ENCODE measurements at regions not wholly inside any gene's neighbourhood (a gene's known extent, or its start where the extent isn't known, plus 50 kb on each side); places are given as distances from the start of the nearest gene placed in this dataset.

- POLR2A ChIA-PET: no interaction called here
Measured at GRCh38 chr2:142200062-142200461, 69.2 kb upstream of the LRP1B start.

GRCh38 chr2:142199073-142199472 lies 68.3 kb upstream of the LRP1B start:
- Histone ChIP-seq H3K4me2 (ENCODE audit: insufficient read depth, low read length) (no peak overlapping the region), H3K9ac (replicated peaks; ENCODE audit: extremely low read depth, insufficient read depth, low read length) (no peak overlapping the region), H3K27ac (ENCODE audit: insufficient read depth, low read depth, low read length) (no peak overlapping the region), H4K20me1 (replicated peaks; ENCODE audit: control insufficient read depth, extremely low read depth, insufficient read depth, low read length) (no peaks in the 10 kb centered on the region), H3K4me3 (replicated peaks in 1 of 3; ENCODE audit: insufficient read depth in 1 of 3, low read depth in 1 of 3, low read length in 3 of 3) (no peak overlapping the region), H3K9me3 (replicated peaks; ENCODE audit: control insufficient read depth, insufficient read depth, low read length) (no peaks in the 10 kb centered on the region), H3K79me2 (ENCODE audit: control insufficient read depth, insufficient read depth, low read length) (no peaks in the 10 kb centered on the region), H2AFZ (ENCODE audit: low read depth, low read length) (no peak overlapping the region), H3K4me1 (ENCODE audit: control insufficient read depth, extremely low read depth, insufficient read depth, low read length) (no peaks in the 10 kb centered on the region), H3K27me3 (ENCODE audit: control insufficient read depth in 2 of 2, insufficient read depth in 2 of 2, low read length in 2 of 2) (peaks cover 0 to 2% of the 10 kb centered on the region in 2 experiments), H3K36me3 (ENCODE audit: control insufficient read depth in 2 of 2, extremely low read depth in 1 of 2, insufficient read depth in 2 of 2, low read length in 2 of 2) (no peaks in the 10 kb centered on the region), H3K9me1 (replicated peaks; ENCODE audit: control insufficient read depth, extremely low read depth, insufficient read depth, low read length) (no peaks in the 10 kb centered on the region)
- TF ChIP-seq GATA2 (IDR thresholded peaks at IDR 0.05; ENCODE audit: insufficient read depth, insufficient read length, low read depth, low read length): no peak
- TF ChIP-seq FOS (IDR thresholded peaks at IDR 0.05; ENCODE audit: borderline replicate concordance, insufficient read depth, low read length): no peak
- TF ChIP-seq JUN (IDR thresholded peaks at IDR 0.05; ENCODE audit: borderline replicate concordance, insufficient read depth, insufficient read length, low read depth): no peak
- TF ChIP-seq EZH2 (IDR thresholded peaks at IDR 0.05; ENCODE audit: borderline replicate concordance, low read depth, low read length, severe bottlenecking): no peak
- no peak for TF ChIP-seq POLR2AphosphoS5 (IDR thresholded peaks at IDR 0.05; ENCODE audit: insufficient read depth, low read depth, low read length)
- TF ChIP-seq MAX (IDR thresholded peaks at IDR 0.05; ENCODE audit: insufficient read depth, insufficient read length): no peak
- CTCF ChIA-PET: no interaction called here
- FAIRE-seq (no peak), DNase-seq (ENCODE audit: low read depth, low spot score) (no peak)
- intact Hi-C loops (cut with micrococcal nuclease) (no loop called here), dilution Hi-C loops (cut with MboI; ENCODE audit: extremely low pct_ligation_motif_present, low sequenced_read_pairs) (no loop called here)
- POLR2A ChIA-PET: no interaction called here
- no TSS peak for BruUV-seq (replicated peaks)

More at GRCh38 chr2:142200062-142200461, 69.2 kb upstream of the LRP1B start:
- CTCF ChIA-PET: no interaction called here
- Histone ChIP-seq H3K36me3 (ENCODE audit: control insufficient read depth in 2 of 2, extremely low read depth in 1 of 2, insufficient read depth in 2 of 2, low read length in 2 of 2) (no peaks in the 10 kb centered on the region), H2AFZ (ENCODE audit: low read depth, low read length) (no peak overlapping the region), H3K4me3 (replicated peaks in 1 of 3; ENCODE audit: insufficient read depth in 1 of 3, low read depth in 1 of 3, low read length in 3 of 3) (no peak overlapping the region), H3K9ac (replicated peaks; ENCODE audit: extremely low read depth, insufficient read depth, low read length) (no peak overlapping the region), H4K20me1 (replicated peaks; ENCODE audit: control insufficient read depth, extremely low read depth, insufficient read depth, low read length) (no peaks in the 10 kb centered on the region), H3K9me3 (replicated peaks; ENCODE audit: control insufficient read depth, insufficient read depth, low read length) (no peaks in the 10 kb centered on the region), H3K4me2 (ENCODE audit: insufficient read depth, low read length) (no peak overlapping the region), H3K4me1 (ENCODE audit: control insufficient read depth, extremely low read depth, insufficient read depth, low read length) (no peaks in the 10 kb centered on the region), H3K27ac (ENCODE audit: insufficient read depth, low read depth, low read length) (no peak overlapping the region), H3K27me3 (ENCODE audit: control insufficient read depth in 2 of 2, insufficient read depth in 2 of 2, low read length in 2 of 2) (peaks cover 0 to 2% of the 10 kb centered on the region in 2 experiments), H3K9me1 (replicated peaks; ENCODE audit: control insufficient read depth, extremely low read depth, insufficient read depth, low read length) (no peaks in the 10 kb centered on the region), H3K79me2 (ENCODE audit: control insufficient read depth, insufficient read depth, low read length) (no peaks in the 10 kb centered on the region)
- dilution Hi-C loops (cut with MboI; ENCODE audit: extremely low pct_ligation_motif_present, low sequenced_read_pairs): no loop called here
- FAIRE-seq (no peak), DNase-seq (ENCODE audit: low read depth, low spot score) (no peak)
- no TSS peak for BruUV-seq (replicated peaks)
- intact Hi-C loops (cut with micrococcal nuclease): no loop called here
- TF ChIP-seq JUN (IDR thresholded peaks at IDR 0.05; ENCODE audit: borderline replicate concordance, insufficient read depth, insufficient read length, low read depth): no peak

All from endothelial cell of umbilical vein (primary cell).